ENCODE measurements at regions not wholly inside any gene's neighbourhood (a gene's known extent, or its start where the extent isn't known, plus 50 kb on each side); places are given as distances from the start of the nearest gene placed in this dataset.
"Not testable (repeated sequence)": the region's sequence is repeated elsewhere in the genome, so short reads cannot be mapped to it uniquely, and the experiment has no call there.

- Histone ChIP-seq H3K4me3 (ENCODE audit: insufficient read depth in 1 of 2, low read depth in 1 of 2, low read length in 2 of 2) (no peak overlapping the region), H3K9me3 (ENCODE audit: control insufficient read depth, low read length) (no peaks in the 10 kb centered on the region), H2BK12ac (ENCODE audit: low read length in 2 of 2) (no peak overlapping the region), H2BK120ac (ENCODE audit: low read depth, low read length) (no peak overlapping the region), H2AFZ (ENCODE audit: low read depth, low read length) (no peak overlapping the region), H3K27ac (ENCODE audit: low read length, poor library complexity, severe bottlenecking) (no peak overlapping the region), H2BK5ac (ENCODE audit: low read depth, low read length, poor library complexity, severe bottlenecking) (no peak overlapping the region), H3K27me3 (ENCODE audit: control insufficient read depth in 1 of 2, insufficient read depth in 1 of 2, low read length in 2 of 2) (no peaks in the 10 kb centered on the region), H2AK5ac (ENCODE audit: low read length, severe bottlenecking) (no peak overlapping the region), H3K18ac (ENCODE audit: low read depth in 1 of 2, low read length in 2 of 2) (no peak overlapping the region), H2BK15ac (ENCODE audit: low read depth, poor library complexity, severe bottlenecking) (no peak overlapping the region), H3K4me1 (ENCODE audit: control insufficient read depth, insufficient read depth, low read depth, low read length) (no peaks in the 10 kb centered on the region), H3K79me1 (replicated peaks; ENCODE audit: low read length, poor library complexity, severe bottlenecking) (no peaks in the 10 kb centered on the region), H3K14ac (ENCODE audit: low read length in 2 of 2) (no peak overlapping the region), H3K4ac (ENCODE audit: low read depth in 1 of 2, low read length in 2 of 2) (no peak overlapping the region), H3K9ac (ENCODE audit: low read length) (no peak overlapping the region), H3K23ac (ENCODE audit: low read length in 2 of 2) (no peak overlapping the region), H3K4me2 (ENCODE audit: low read length, poor library complexity, severe bottlenecking) (no peak overlapping the region), H3K36me3 (ENCODE audit: control insufficient read depth in 1 of 2, insufficient read depth in 2 of 2, low read depth in 1 of 2, low read length in 2 of 2) (no peaks in the 10 kb centered on the region), H4K8ac (ENCODE audit: low read length) (no peak overlapping the region), H4K91ac (ENCODE audit: low read length) (no peak overlapping the region)
- WGBS, result 64% methylated on average over 8 of the region's 10 CpGs
- no peak for DNase-seq
These were observed 1227.6 kb downstream of the TYW1 start for GRCh38 chr7:68224041-68224741.

GRCh38 chr7:68231011-68231410 lies 1234.4 kb downstream of the TYW1 start:
- 92% methylated on average over 23 of the region's 28 CpGs for WGBS
- not testable (repeated sequence) for H3K18ac ChIP-seq (ENCODE audit: low read depth in 1 of 2, low read length in 2 of 2); H2BK12ac ChIP-seq (ENCODE audit: low read length in 2 of 2); H4K91ac ChIP-seq (ENCODE audit: low read length); H2BK15ac ChIP-seq (ENCODE audit: low read depth, poor library complexity, severe bottlenecking); H2AFZ ChIP-seq (ENCODE audit: low read depth, low read length); H3K4me1 ChIP-seq (ENCODE audit: control insufficient read depth, insufficient read depth, low read depth, low read length); H3K9ac ChIP-seq (ENCODE audit: low read length); H3K27me3 ChIP-seq (ENCODE audit: control insufficient read depth in 1 of 2, insufficient read depth in 1 of 2, low read length in 2 of 2); H3K9me3 ChIP-seq (ENCODE audit: control insufficient read depth, low read length); H3K36me3 ChIP-seq (ENCODE audit: control insufficient read depth in 1 of 2, insufficient read depth in 2 of 2, low read depth in 1 of 2, low read length in 2 of 2); H2AK5ac ChIP-seq (ENCODE audit: low read length, severe bottlenecking); DNase-seq; H3K14ac ChIP-seq (ENCODE audit: low read length in 2 of 2); H3K27ac ChIP-seq (ENCODE audit: low read length, poor library complexity, severe bottlenecking); H3K79me1 ChIP-seq (replicated peaks; ENCODE audit: low read length, poor library complexity, severe bottlenecking); H2BK120ac ChIP-seq (ENCODE audit: low read depth, low read length); H3K4ac ChIP-seq (ENCODE audit: low read depth in 1 of 2, low read length in 2 of 2); H3K23ac ChIP-seq (ENCODE audit: low read length in 2 of 2); H3K4me3 ChIP-seq (ENCODE audit: insufficient read depth in 1 of 2, low read depth in 1 of 2, low read length in 2 of 2); H3K4me2 ChIP-seq (ENCODE audit: low read length, poor library complexity, severe bottlenecking); H2BK5ac ChIP-seq (ENCODE audit: low read depth, low read length, poor library complexity, severe bottlenecking); H4K8ac ChIP-seq (ENCODE audit: low read length)

GRCh38 chr7:68235937-68236336 lies 1239.3 kb downstream of the TYW1 start:
- H3K27me3 ChIP-seq (ENCODE audit: control insufficient read depth in 1 of 2, insufficient read depth in 1 of 2, low read length in 2 of 2), result no peaks in the 10 kb centered on the region
- no peak overlapping the region for H2BK15ac ChIP-seq (ENCODE audit: low read depth, poor library complexity, severe bottlenecking)
- no peak overlapping the region for H3K14ac ChIP-seq (ENCODE audit: low read length in 2 of 2)
- H4K91ac ChIP-seq (ENCODE audit: low read length), result no peak overlapping the region
- no peak for DNase-seq
- H4K8ac ChIP-seq (ENCODE audit: low read length), result no peak overlapping the region
- no peaks in the 10 kb centered on the region for H3K79me1 ChIP-seq (replicated peaks; ENCODE audit: low read length, poor library complexity, severe bottlenecking)
- H2BK12ac ChIP-seq (ENCODE audit: low read length in 2 of 2), result no peak overlapping the region
- no peak overlapping the region for H2BK5ac ChIP-seq (ENCODE audit: low read depth, low read length, poor library complexity, severe bottlenecking)
- no peak overlapping the region for H3K18ac ChIP-seq (ENCODE audit: low read depth in 1 of 2, low read length in 2 of 2)
- H3K23ac ChIP-seq (ENCODE audit: low read length in 2 of 2), result no peak overlapping the region
- H3K27ac ChIP-seq (ENCODE audit: low read length, poor library complexity, severe bottlenecking), result no peak overlapping the region
- H2AK5ac ChIP-seq (ENCODE audit: low read length, severe bottlenecking), result no peak overlapping the region
- H3K4me2 ChIP-seq (ENCODE audit: low read length, poor library complexity, severe bottlenecking), result no peak overlapping the region
- no CpG with 5 or more reads among the region's 1 CpG for WGBS
- H2BK120ac ChIP-seq (ENCODE audit: low read depth, low read length), result no peak overlapping the region
- H2AFZ ChIP-seq (ENCODE audit: low read depth, low read length), result no peak overlapping the region
- no peak overlapping the region for H3K4me3 ChIP-seq (ENCODE audit: insufficient read depth in 1 of 2, low read depth in 1 of 2, low read length in 2 of 2)
- no peak overlapping the region for H3K9ac ChIP-seq (ENCODE audit: low read length)
- no peak overlapping the region for H3K4ac ChIP-seq (ENCODE audit: low read depth in 1 of 2, low read length in 2 of 2)
- H3K36me3 ChIP-seq (ENCODE audit: control insufficient read depth in 1 of 2, insufficient read depth in 2 of 2, low read depth in 1 of 2, low read length in 2 of 2), result no peaks in the 10 kb centered on the region
- H3K9me3 ChIP-seq (ENCODE audit: control insufficient read depth, low read length), result no peaks in the 10 kb centered on the region
- no peaks in the 10 kb centered on the region for H3K4me1 ChIP-seq (ENCODE audit: control insufficient read depth, insufficient read depth, low read depth, low read length)

GRCh38 chr7:68238204-68238805 lies 1241.7 kb downstream of the TYW1 start:
- Histone ChIP-seq H3K4me1 (ENCODE audit: control insufficient read depth, insufficient read depth, low read depth, low read length) (no peaks in the 10 kb centered on the region), H2BK12ac (ENCODE audit: low read length in 2 of 2) (no peak overlapping the region), H2BK15ac (ENCODE audit: low read depth, poor library complexity, severe bottlenecking) (no peak overlapping the region), H3K18ac (ENCODE audit: low read depth in 1 of 2, low read length in 2 of 2) (no peak overlapping the region), H4K91ac (ENCODE audit: low read length) (no peak overlapping the region), H2AK5ac (ENCODE audit: low read length, severe bottlenecking) (no peak overlapping the region), H3K23ac (ENCODE audit: low read length in 2 of 2) (no peak overlapping the region), H3K27me3 (ENCODE audit: control insufficient read depth in 1 of 2, insufficient read depth in 1 of 2, low read length in 2 of 2) (no peaks in the 10 kb centered on the region), H2AFZ (ENCODE audit: low read depth, low read length) (no peak overlapping the region), H3K4me3 (ENCODE audit: insufficient read depth in 1 of 2, low read depth in 1 of 2, low read length in 2 of 2) (no peak overlapping the region), H2BK5ac (ENCODE audit: low read depth, low read length, poor library complexity, severe bottlenecking) (no peak overlapping the region), H3K27ac (ENCODE audit: low read length, poor library complexity, severe bottlenecking) (no peak overlapping the region), H3K79me1 (replicated peaks; ENCODE audit: low read length, poor library complexity, severe bottlenecking) (no peaks in the 10 kb centered on the region), H3K4me2 (ENCODE audit: low read length, poor library complexity, severe bottlenecking) (no peak overlapping the region), H2BK120ac (ENCODE audit: low read depth, low read length) (no peak overlapping the region), H3K9me3 (ENCODE audit: control insufficient read depth, low read length) (peaks cover 6% of the 10 kb centered on the region), H4K8ac (ENCODE audit: low read length) (no peak overlapping the region), H3K36me3 (ENCODE audit: control insufficient read depth in 1 of 2, insufficient read depth in 2 of 2, low read depth in 1 of 2, low read length in 2 of 2) (no peaks in the 10 kb centered on the region), H3K9ac (ENCODE audit: low read length) (no peak overlapping the region), H3K4ac (ENCODE audit: low read depth in 1 of 2, low read length in 2 of 2) (no peak overlapping the region), H3K14ac (ENCODE audit: low read length in 2 of 2) (no peak overlapping the region)
- WGBS, result 58% methylated on average over 4 of the region's 4 CpGs
- DNase-seq, result no peak
